GM06990 (cell line): ENCODE measurements at regions not wholly inside any gene's neighbourhood (a gene's known extent, or its start where the extent isn't known, plus 50 kb on each side); places are given as distances from the start of the nearest gene placed in this dataset.

Experiments used
- DNase-seq: peaks from one replicate; pipeline ENCODE4 v3.0.0-alpha.2; 2011; ENCODE audit not compliant: insufficient read length; ENCODE audit errors: extremely low read depth
- H3K27me3 ChIP-seq: replicated peaks from 2 replicates; pipeline ENCODE4 v1.6.0; 2011; ENCODE audit warnings: low read length; ENCODE audit not compliant: control insufficient read depth, insufficient read depth
- H3K36me3 ChIP-seq: 2 replicates; pipeline ENCODE4 v1.5.1; 2011; ENCODE audit warnings: low read length; ENCODE audit not compliant: control insufficient read depth, insufficient read depth
- H3K4me3 ChIP-seq: replicated peaks from 2 replicates; pipeline ENCODE4 v1.5.1; 2011; ENCODE audit warnings: low read depth, mild to moderate bottlenecking, control low read depth, low read length
- CTCF ChIP-seq: IDR thresholded peaks from 2 replicates; pipeline ENCODE4 v1.5.1; 2011; ENCODE audit warnings: low read length, control low read depth, mild to moderate bottlenecking, inconsistent platforms; ENCODE audit not compliant: insufficient read depth, poor library complexity, severe bottlenecking

GRCh38 chr4:82046796-82047195 is 327.0 kb downstream of the HNRNPD start:
- Histone ChIP-seq H3K27me3 (no peaks in the 10 kb centered on the region; the same call in 1 of the 2 replicates), H3K36me3 (no peaks in the 10 kb centered on the region), H3K4me3 (no peak overlapping the region)
- TF ChIP-seq CTCF: no peak
- no peak for DNase-seq

- H3K4me3 ChIP-seq: no peak overlapping the region
- no peak for DNase-seq
- H3K27me3 ChIP-seq: no peaks in the 10 kb centered on the region; the same call in 1 of the 2 replicates
- TF ChIP-seq CTCF: no peak
- H3K36me3 ChIP-seq: no peaks in the 10 kb centered on the region
These were observed 328.5 kb downstream of the HNRNPD start for GRCh38 chr4:82045267-82045666.

GRCh38 chr4:82044141-82044993 is 329.4 kb downstream of the HNRNPD start:
- no peaks in the 10 kb centered on the region; the same call in 1 of the 2 replicates for H3K27me3 ChIP-seq
- no peak for TF ChIP-seq CTCF
- peak; percentile 4 for DNase-seq
- no peak overlapping the region for H3K4me3 ChIP-seq
- no peaks in the 10 kb centered on the region for H3K36me3 ChIP-seq

GRCh38 chr4:82043809-82044137 is 330.0 kb downstream of the HNRNPD start:
- no peak for DNase-seq
- TF ChIP-seq CTCF: no peak
- no peak overlapping the region for H3K4me3 ChIP-seq
- no peaks in the 10 kb centered on the region; the same call in 1 of the 2 replicates for H3K27me3 ChIP-seq
- H3K36me3 ChIP-seq: no peaks in the 10 kb centered on the region

GRCh38 chr4:82043081-82043808 is 330.5 kb downstream of the HNRNPD start:
- no peak overlapping the region for H3K4me3 ChIP-seq
- TF ChIP-seq CTCF: no peak
- no peaks in the 10 kb centered on the region; the same call in 1 of the 2 replicates for H3K27me3 ChIP-seq
- H3K36me3 ChIP-seq: no peaks in the 10 kb centered on the region
- no peak for DNase-seq
